DND-41 (cell line): ENCODE measurements at regions not wholly inside any gene's neighbourhood (a gene's known extent, or its start where the extent isn't known, plus 50 kb on each side); places are given as distances from the start of the nearest gene placed in this dataset.

ENCODE experiments used
- CTCF ChIP-seq: IDR thresholded peaks from 2 replicates; pipeline ENCODE4 v1.5.1; 2012; ENCODE audit warnings: borderline replicate concordance, low read length, moderate library complexity, mild to moderate bottlenecking; ENCODE audit not compliant: poor library complexity, severe bottlenecking; ENCODE audit errors: extremely low read depth
- EZH2 ChIP-seq: IDR thresholded peaks from 3 replicates; pipeline ENCODE4 v1.6.1; 2012; ENCODE audit warnings: borderline replicate concordance, low read depth, mild to moderate bottlenecking, moderate library complexity, low read length, inconsistent platforms; ENCODE audit not compliant: severe bottlenecking

- no peak for TF ChIP-seq CTCF
- TF ChIP-seq EZH2: no peak
Observed at GRCh38 chr3:33943277-33943676, 144.8 kb downstream of the PDCD6IP start.
